SK-N-MC (cell line): ENCODE measurements at regions not wholly inside any gene's neighbourhood (a gene's known extent, or its start where the extent isn't known, plus 50 kb on each side); places are given as distances from the start of the nearest gene placed in this dataset.
"Not testable (repeated sequence)": the region's sequence is repeated elsewhere in the genome, so short reads cannot be mapped to it uniquely, and the experiment has no call there.

Source experiments
- DNase-seq: peaks from one replicate; pipeline ENCODE4 v3.0.0-alpha.2; 2011; ENCODE audit warnings: low read depth, low spot score
- H3K27ac ChIP-seq: fragments of 200-600 bp; sonication (generic); 2 replicates; pipeline ENCODE4 v1.5.1; 2016; ENCODE audit warnings: mixed run types
- H3K36me3 ChIP-seq: fragments of 200-600 bp; sonication (generic); 2 replicates; pipeline ENCODE4 v1.6.1; 2017; ENCODE audit warnings: antibody characterized with exemption, low read length, mixed read lengths; ENCODE audit not compliant: insufficient read depth
- H3K4me3 ChIP-seq: fragments of 200-600 bp; sonication (generic); 2 replicates; pipeline ENCODE4 v1.5.1; 2016
- H3K9ac ChIP-seq: fragments of 200-600 bp; sonication (generic); 2 replicates; pipeline ENCODE4 v1.8.0; 2017; ENCODE audit warnings: mixed run types, mixed read lengths; ENCODE audit not compliant: insufficient read length
- H3K9me3 ChIP-seq: fragments of 200-600 bp; sonication (generic); 2 replicates; pipeline ENCODE4 v1.6.1; 2017; ENCODE audit warnings: low read depth, mild to moderate bottlenecking, antibody characterized with exemption, low read length, moderate library complexity, mixed read lengths
- EZH2 ChIP-seq: fragments of 200-600 bp; sonication (generic); IDR thresholded peaks from one replicate; pipeline ENCODE4 v1.6.1; 2017; ENCODE audit warnings: antibody characterized with exemption
- FOXP2 ChIP-seq: optimal IDR thresholded peaks from 2 replicates; pipeline ENCODE3; 2011; ENCODE audit warnings: mild to moderate bottlenecking, moderate library complexity; ENCODE audit not compliant: insufficient read depth; ENCODE audit errors: extremely low read length, control extremely low read depth
- POLR2AphosphoS5 ChIP-seq: IDR thresholded peaks from 2 replicates; pipeline ENCODE4 v1.6.1; 2012; ENCODE audit warnings: mild to moderate bottlenecking, low read depth, low read length, borderline replicate concordance

GRCh38 chr3:67118122-67118521 is 120.0 kb downstream of the KBTBD8 start:
- Histone ChIP-seq H3K27ac (no peak overlapping the region), H3K9ac (no peak overlapping the region), H3K36me3 (no peaks in the 10 kb centered on the region), H3K9me3 (no peaks in the 10 kb centered on the region), H3K4me3 (no peak overlapping the region)
- no peak for DNase-seq
- TF ChIP-seq EZH2 (no peak), FOXP2 (no peak), POLR2AphosphoS5 (no peak)

DNA sequence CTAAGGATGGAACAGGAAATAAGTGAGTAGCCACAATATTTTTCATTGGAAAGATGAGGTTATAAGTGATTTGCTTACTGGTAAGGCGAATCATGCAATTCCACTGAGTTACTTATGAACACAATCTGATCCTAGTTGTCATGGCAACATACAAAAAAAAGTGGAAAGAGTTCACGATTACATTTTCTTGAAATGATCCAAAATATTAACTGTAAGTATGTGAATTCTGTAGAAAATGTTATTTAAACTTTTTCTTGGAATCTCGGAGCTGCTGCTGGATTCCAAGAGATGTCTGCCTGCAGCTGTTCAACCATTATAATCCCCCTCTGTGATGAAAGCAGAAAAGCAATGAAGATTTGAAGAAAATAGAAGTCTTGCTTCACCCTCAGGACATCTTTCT is 120.5 kb downstream of the KBTBD8 start:
- TF ChIP-seq EZH2 = no peak
- TF ChIP-seq POLR2AphosphoS5 = no peak
- TF ChIP-seq FOXP2 = no peak
- no peak overlapping the region for H3K9ac ChIP-seq
- H3K36me3 ChIP-seq = no peaks in the 10 kb centered on the region
- no peaks in the 10 kb centered on the region for H3K9me3 ChIP-seq
- no peak overlapping the region for H3K27ac ChIP-seq
- DNase-seq = no peak
- no peak overlapping the region for H3K4me3 ChIP-seq

DNA sequence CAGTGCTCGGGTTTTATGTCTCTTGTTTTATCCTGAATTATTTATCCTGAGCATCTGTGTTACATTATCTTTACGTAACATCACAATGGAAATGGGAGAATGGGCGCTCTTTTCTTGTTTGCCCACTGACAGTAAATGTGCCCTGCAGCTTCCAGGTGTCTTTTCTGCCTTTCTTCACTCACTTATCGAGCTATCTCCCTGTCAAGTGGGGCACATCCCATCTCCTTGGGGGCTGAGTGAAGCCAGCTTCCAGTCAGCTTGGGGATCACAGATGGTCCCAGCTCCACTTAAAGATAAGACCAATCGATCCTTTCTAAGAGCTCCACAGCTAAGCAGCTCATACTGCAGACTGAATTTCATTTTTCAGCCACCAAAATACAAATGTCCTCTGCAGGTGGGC is 125.8 kb downstream of the KBTBD8 start:
- no peak for DNase-seq
- H3K9me3 ChIP-seq = no peaks in the 10 kb centered on the region
- no peak overlapping the region for H3K4me3 ChIP-seq
- TF ChIP-seq FOXP2 (no peak), EZH2 (no peak), POLR2AphosphoS5 (no peak)
- no peak overlapping the region for H3K27ac ChIP-seq
- H3K36me3 ChIP-seq = no peaks in the 10 kb centered on the region
- no peak overlapping the region for H3K9ac ChIP-seq

- H3K4me3 ChIP-seq = no peak overlapping the region
- no peak overlapping the region for H3K27ac ChIP-seq
- no peak for TF ChIP-seq POLR2AphosphoS5
- no peak for TF ChIP-seq FOXP2
- no peak for TF ChIP-seq EZH2
- no peak overlapping the region for H3K9ac ChIP-seq
- H3K36me3 ChIP-seq = no peaks in the 10 kb centered on the region
- no peaks in the 10 kb centered on the region for H3K9me3 ChIP-seq
- DNase-seq = no peak
These were observed 129.1 kb downstream of the KBTBD8 start for GRCh38 chr3:67127254-67127653.

DNA sequence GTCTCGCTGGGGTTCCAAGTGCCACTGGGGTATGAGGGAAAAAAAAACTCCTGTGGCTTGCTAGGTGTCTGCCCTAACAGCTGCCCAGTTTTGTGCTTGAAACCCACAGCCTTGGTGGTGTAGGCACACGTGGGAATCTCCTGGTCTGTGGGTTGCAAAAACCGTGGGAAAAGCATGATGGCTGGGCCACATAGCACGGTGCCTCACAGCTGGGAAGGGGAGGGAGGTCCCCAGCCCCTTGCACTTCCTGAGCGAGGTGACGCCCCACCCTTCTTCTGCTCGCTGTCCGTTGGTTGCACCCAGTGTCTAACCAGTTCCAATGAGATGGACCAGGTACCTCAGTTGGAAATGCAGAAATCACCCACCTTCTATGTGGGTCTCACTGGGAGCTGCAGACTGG is 144.3 kb downstream of the KBTBD8 start:
- Histone ChIP-seq H3K36me3 (no peaks in the 10 kb centered on the region), H3K4me3 (no peak overlapping the region), H3K9me3 (no peaks in the 10 kb centered on the region), H3K9ac (no peak overlapping the region), H3K27ac (no peak overlapping the region)
- no peak for DNase-seq
- TF ChIP-seq FOXP2 (no peak), EZH2 (no peak), POLR2AphosphoS5 (no peak)

DNA sequence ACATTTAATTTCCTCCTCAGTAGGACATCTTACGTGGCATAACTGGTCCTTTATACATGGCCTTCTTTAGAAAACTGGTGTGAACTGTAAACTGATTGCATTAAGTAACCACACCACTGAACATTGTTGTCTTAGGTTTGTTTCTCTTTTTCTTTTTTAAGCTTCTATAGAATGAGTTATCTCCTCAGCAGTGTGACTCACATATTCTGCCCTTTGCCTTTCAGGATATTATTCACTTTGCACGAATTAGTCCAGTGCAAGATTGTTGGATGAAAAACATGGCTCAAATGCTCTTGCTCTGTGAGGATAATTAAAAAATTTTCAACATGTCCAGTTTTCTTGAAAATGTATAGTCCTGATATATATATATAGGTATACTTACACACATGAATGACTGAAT is 147.6 kb downstream of the KBTBD8 start:
- Histone ChIP-seq H3K9ac (no peak overlapping the region), H3K27ac (no peak overlapping the region), H3K36me3 (no peaks in the 10 kb centered on the region), H3K4me3 (no peak overlapping the region), H3K9me3 (no peaks in the 10 kb centered on the region)
- TF ChIP-seq FOXP2 (no peak), POLR2AphosphoS5 (no peak), EZH2 (no peak)
- no peak for DNase-seq

GRCh38 chr3:67154429-67154828 is 156.3 kb downstream of the KBTBD8 start:
- TF ChIP-seq EZH2 (no peak), POLR2AphosphoS5 (no peak), FOXP2 (no peak)
- no peaks in the 10 kb centered on the region for H3K36me3 ChIP-seq
- H3K27ac ChIP-seq = no peak overlapping the region
- DNase-seq = no peak
- no peak overlapping the region for H3K9ac ChIP-seq
- H3K4me3 ChIP-seq = no peak overlapping the region
- no peaks in the 10 kb centered on the region for H3K9me3 ChIP-seq

- no peak overlapping the region for H3K9ac ChIP-seq
- DNase-seq = no peak
- H3K36me3 ChIP-seq = no peaks in the 10 kb centered on the region
- H3K27ac ChIP-seq = no peak overlapping the region
- TF ChIP-seq POLR2AphosphoS5 (no peak), EZH2 (no peak), FOXP2 (no peak)
- no peak overlapping the region for H3K4me3 ChIP-seq
- no peaks in the 10 kb centered on the region for H3K9me3 ChIP-seq
These were observed 169.4 kb downstream of the KBTBD8 start for GRCh38 chr3:67167481-67167880.

DNA sequence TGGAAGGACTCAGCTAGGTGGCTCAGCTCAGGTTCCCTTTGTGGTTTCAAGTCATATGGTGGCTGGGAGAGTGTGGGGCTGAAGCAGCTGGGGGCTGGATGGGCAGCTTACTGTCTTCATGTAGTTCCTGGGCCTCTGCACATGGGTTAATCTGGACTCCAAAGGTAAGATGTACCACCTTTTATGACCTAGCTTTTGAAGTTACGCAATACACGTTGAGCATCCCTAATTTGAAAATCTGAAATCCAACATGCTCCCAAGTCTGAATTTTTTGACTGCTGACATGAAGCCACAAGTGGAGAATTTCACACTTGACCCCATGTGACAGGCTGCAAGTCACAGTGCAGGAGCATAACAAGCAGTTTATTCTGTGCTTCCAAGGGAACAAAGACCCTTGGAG is 173.7 kb downstream of the KBTBD8 start:
- Histone ChIP-seq H3K4me3 (no peak overlapping the region), H3K27ac (no peak overlapping the region), H3K9me3 (no peaks in the 10 kb centered on the region), H3K36me3 (no peaks in the 10 kb centered on the region), H3K9ac (no peak overlapping the region)
- DNase-seq = no peak
- TF ChIP-seq FOXP2 (no peak), EZH2 (no peak), POLR2AphosphoS5 (no peak)

DNA sequence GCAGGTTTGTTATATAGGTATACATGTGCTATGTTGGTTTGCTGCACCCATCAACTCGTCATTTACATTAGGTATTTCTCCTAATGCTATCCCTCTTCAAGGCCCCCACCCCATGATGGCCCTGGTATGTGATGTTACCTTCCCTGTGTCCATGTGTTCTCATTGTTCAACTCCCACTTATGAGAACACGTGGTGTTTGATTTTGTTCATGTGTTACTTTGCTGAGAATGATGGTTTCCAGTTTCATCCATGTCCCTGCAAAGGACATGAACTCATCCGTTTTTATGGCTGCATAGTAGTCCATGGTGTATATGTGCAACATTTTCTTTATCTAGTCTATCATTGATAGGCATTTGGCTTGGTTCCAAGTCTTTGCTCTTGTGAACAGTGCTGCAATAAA is 175.0 kb downstream of the KBTBD8 start:
- not testable (repeated sequence) for H3K9me3 ChIP-seq, H3K9ac ChIP-seq, DNase-seq, H3K27ac ChIP-seq, H3K4me3 ChIP-seq, H3K36me3 ChIP-seq
